Psoas muscle (tissue), 7 donors: ENCODE measurements at regions not wholly inside any gene's neighbourhood (a gene's known extent, or its start where the extent isn't known, plus 50 kb on each side); places are given as distances from the start of the nearest gene placed in this dataset.

Experiments
- ATAC-seq, 4 donors: fragments of 200-7000 bp; cut with Tn5 transposase; one replicate each; pipeline ENCODE4 v1.9.1; 2020; ENCODE audit warnings: moderate library complexity in 3 of 4, mild to moderate bottlenecking in 2 of 4
- DNase-seq, 2 donors: peaks; one replicate each; pipeline ENCODE4 v3.0.0-alpha.2; 2020
- H3K27ac ChIP-seq: fragments of 200-600 bp; one replicate; pipeline ENCODE4 v1.8.0; 2022
- H3K27me3 ChIP-seq, 3 donors: fragments of 200-600 bp in 1 of 3; one replicate each; pipeline versions ENCODE4 v1.6.1 to v1.8.0; 2013 to 2022; ENCODE audit warnings: low read length in 2 of 3, mild to moderate bottlenecking in 2 of 3, moderate library complexity in 1 of 3; ENCODE audit not compliant: insufficient read depth in 3 of 3
- H3K36me3 ChIP-seq, 2 donors: fragments of 200-600 bp in 1 of 2; one replicate each; pipeline versions ENCODE4 v1.6.1 to v1.8.0; 2013 to 2022; ENCODE audit warnings: low read depth in 1 of 2, mild to moderate bottlenecking in 1 of 2, moderate library complexity in 1 of 2; ENCODE audit not compliant: insufficient read depth in 1 of 2
- H3K4me1 ChIP-seq: fragments of 200-600 bp; one replicate; pipeline ENCODE4 v1.8.0; 2022
- H3K4me3 ChIP-seq: fragments of 200-600 bp; one replicate; pipeline ENCODE4 v1.8.0; 2022; ENCODE audit warnings: mild to moderate bottlenecking
- H3K9me3 ChIP-seq: fragments of 200-600 bp; one replicate; pipeline ENCODE4 v1.8.0; 2022
- CTCF ChIP-seq: fragments of 200-600 bp; IDR thresholded peaks from one replicate; pipeline ENCODE4 v1.8.0; 2022; ENCODE audit warnings: antibody characterized with exemption
- WGBS, 3 donors: extraction: QIAGEN DNeasy Blood & Tissue Kit; methylation state at CpG; one replicate each; pipeline versions ENCODE4 v1.1.6 to v1.1.7; 2013; 5-methylcytosine and 5-hydroxymethylcytosine counted together
- intact Hi-C, 2 donors: fragments of 100-400 bp; cut with DNase I; formaldehyde crosslinking; loops; one replicate each; pipeline versions ENCODE4 v1.11.0 to v1.14.2; 2022
- donor health status: healthy with polysubstance abuse.
- donor health status: DM: no; HTN: no; CAD: no; lungs with moderate emphysema.
- donor health status: Bipolar disorder and iron deficiency.
- donor health status: healthy.
- donor health status: DM: yes; HTN: yes; CAD: no.
- donor health status: DM: no; HTN: no; CAD: no.
- donor health status: DM: yes; HTN: yes; CAD: no.

- DNase-seq (no peak), ATAC-seq (no peak)
- Histone ChIP-seq H3K27me3 (no peaks in the 10 kb centered on the region), H3K4me1 (peaks cover 4% of the 10 kb centered on the region), H3K4me3 (no peak overlapping the region), H3K9me3 (no peaks in the 10 kb centered on the region), H3K36me3 (no peaks in the 10 kb centered on the region), H3K27ac (no peak overlapping the region)
- WGBS, 3 donors: 91 to 98% (median 95%) methylated on average over 3 of the region's 3 CpGs
- intact Hi-C loops: no loop called here
- no peak for TF ChIP-seq CTCF
Measured at GRCh38 chr4:112894480-112894879, 155.0 kb upstream of the ANK2 start.

- intact Hi-C loops: no loop called here
- no peak for ATAC-seq
- Histone ChIP-seq H3K27me3 (no peaks in the 10 kb centered on the region), H3K4me1 (peaks cover 4% of the 10 kb centered on the region), H3K4me3 (no peak overlapping the region), H3K27ac (no peak overlapping the region), H3K36me3 (no peaks in the 10 kb centered on the region), H3K9me3 (no peaks in the 10 kb centered on the region)
- DNase-seq: no peak
- 33 to 51% (median 44%) methylated on average over 1 of the region's 1 CpG for WGBS, 3 donors
- TF ChIP-seq CTCF: no peak
Measured at GRCh38 chr4:112894951-112895350, 154.5 kb upstream of the ANK2 start.

GRCh38 chr4:112895811-112896608, 153.4 kb upstream of the ANK2 start:
- no peak overlapping the region for H3K27ac ChIP-seq
- H3K4me3 ChIP-seq: no peak overlapping the region
- no peak for TF ChIP-seq CTCF
- H3K36me3 ChIP-seq: no peaks in the 10 kb centered on the region
- H3K27me3 ChIP-seq: no peaks in the 10 kb centered on the region
- WGBS, 3 donors: 67 to 69% (median 69%) methylated on average over 4 of the region's 4 CpGs
- peaks cover 4% of the 10 kb centered on the region for H3K4me1 ChIP-seq
- H3K9me3 ChIP-seq: no peaks in the 10 kb centered on the region
- ATAC-seq: peak in 1 of 4 donors; percentile 24
- DNase-seq: no peak
- intact Hi-C loops: no loop called here

GRCh38 chr4:112896609-112897190, 152.8 kb upstream of the ANK2 start:
- no peak overlapping the region for H3K4me3 ChIP-seq

More at GRCh38 chr4:112896609-112897190, 152.8 kb upstream of the ANK2 start:
- ATAC-seq (no peak), DNase-seq (no peak)
- intact Hi-C loops: no loop called here
- H3K27ac ChIP-seq: no peak overlapping the region
- no peak for TF ChIP-seq CTCF
- peaks cover 4% of the 10 kb centered on the region for H3K4me1 ChIP-seq
- 73 to 79% (median 76%) methylated on average over 9 of the region's 9 CpGs for WGBS, 3 donors
- no peaks in the 10 kb centered on the region for H3K27me3 ChIP-seq
- no peaks in the 10 kb centered on the region for H3K36me3 ChIP-seq
- no peaks in the 10 kb centered on the region for H3K9me3 ChIP-seq
